GM23338 (cell line): ENCODE measurements at regions not wholly inside any gene's neighbourhood (a gene's known extent, or its start where the extent isn't known, plus 50 kb on each side); places are given as distances from the start of the nearest gene placed in this dataset.

Source experiments
- ATAC-seq: fragments of 200-7000 bp; cut with Tn5 transposase; 3 replicates; pipeline ENCODE4 v1.9.1; 2020
- DNase-seq: peaks from one replicate; pipeline ENCODE4 v3.0.0-alpha.2; 2015; ENCODE audit warnings: low spot score
- H2AFZ ChIP-seq: fragments of 200-600 bp; sonication (generic); 2 replicates; pipeline ENCODE4 v1.8.0; 2016; ENCODE audit warnings: antibody characterized with exemption, mild to moderate bottlenecking, moderate library complexity
- H3F3A ChIP-seq: fragments of 200-600 bp; sonication (generic); replicated peaks from 2 replicates; pipeline ENCODE4 v1.8.0; 2017; ENCODE audit warnings: antibody characterized with exemption, mixed run types, low read depth
- H3K27ac ChIP-seq: fragments of 200-600 bp; sonication (generic); 2 replicates; pipeline ENCODE4 v1.6.1; 2016; ENCODE audit warnings: low read depth
- H3K27me3 ChIP-seq: fragments of 200-600 bp; sonication (generic); 2 replicates; pipeline ENCODE4 v1.8.0; 2016; ENCODE audit warnings: mild to moderate bottlenecking, mixed run types, moderate library complexity; ENCODE audit not compliant: insufficient read depth
- H3K36me3 ChIP-seq: fragments of 200-600 bp; sonication (generic); 2 replicates; pipeline ENCODE4 v1.8.0; 2016; ENCODE audit warnings: mild to moderate bottlenecking; ENCODE audit not compliant: insufficient read depth
- H3K4me1 ChIP-seq: fragments of 200-600 bp; sonication (generic); 2 replicates; pipeline ENCODE4 v1.8.0; 2016; ENCODE audit warnings: mild to moderate bottlenecking, moderate library complexity; ENCODE audit not compliant: insufficient read depth
- H3K4me2 ChIP-seq: fragments of 200-600 bp; sonication (generic); 2 replicates; pipeline ENCODE4 v1.7.1; 2017; ENCODE audit warnings: mixed run types
- H3K4me3 ChIP-seq: fragments of 200-600 bp; sonication (generic); 2 replicates; pipeline ENCODE4 v1.6.1; 2016; ENCODE audit warnings: mixed run types
- H3K79me2 ChIP-seq: fragments of 200-600 bp; sonication (generic); replicated peaks from 2 replicates; pipeline ENCODE4 v1.8.0; 2017; ENCODE audit warnings: mild to moderate bottlenecking; ENCODE audit not compliant: insufficient read depth
- H3K9me2 ChIP-seq: fragments of 200-600 bp; sonication (generic); 2 replicates; pipeline ENCODE4 v1.8.0; 2017; ENCODE audit not compliant: insufficient read depth
- H4K20me1 ChIP-seq: fragments of 200-600 bp; sonication (generic); replicated peaks from 2 replicates; pipeline ENCODE4 v1.8.0; 2017; ENCODE audit warnings: mild to moderate bottlenecking; ENCODE audit not compliant: insufficient read depth
- H3K27ac Mint-ChIP-seq: 2 replicates; pipeline ENCODE4 v1.8.0; 2020; ENCODE audit warnings: inconsistent platforms, mild to moderate bottlenecking, moderate library complexity, mixed read lengths
- H3K27me3 Mint-ChIP-seq: 3 replicates; pipeline ENCODE4 v1.8.0; 2022; ENCODE audit warnings: low read depth, mild to moderate bottlenecking, moderate library complexity, mixed read lengths, inconsistent platforms; ENCODE audit not compliant: insufficient read depth, poor library complexity
- H3K36me3 Mint-ChIP-seq: 3 replicates; pipeline ENCODE4 v1.8.0; 2021; ENCODE audit warnings: low read depth, mild to moderate bottlenecking, inconsistent platforms, moderate library complexity, mixed read lengths
- H3K4me1 Mint-ChIP-seq: 3 replicates; pipeline ENCODE4 v1.8.0; 2020; ENCODE audit warnings: mild to moderate bottlenecking, inconsistent platforms, mixed read lengths
- H3K4me3 Mint-ChIP-seq: 3 replicates; pipeline ENCODE4 v1.8.0; 2021; ENCODE audit warnings: moderate library complexity, mild to moderate bottlenecking, inconsistent platforms, mixed read lengths
- H3K9me3 Mint-ChIP-seq: 3 replicates; pipeline ENCODE4 v1.8.0; 2020; ENCODE audit warnings: moderate library complexity, mild to moderate bottlenecking, inconsistent platforms, mixed read lengths
- EZH2 ChIP-seq: fragments of 200-600 bp; sonication (generic); IDR thresholded peaks from one replicate; pipeline ENCODE4 v1.8.0; 2017; ENCODE audit warnings: antibody characterized with exemption, mild to moderate bottlenecking, low read depth; ENCODE audit not compliant: unreplicated experiment
- NANOG ChIP-seq: IDR thresholded peaks from 2 replicates; pipeline ENCODE4 v1.6.1; 2016; ENCODE audit warnings: antibody characterized with exemption, borderline replicate concordance
- POLR2AphosphoS5 ChIP-seq: IDR thresholded peaks from 2 replicates; pipeline ENCODE4 v1.6.1; 2016; ENCODE audit warnings: antibody characterized with exemption, low read depth
- STAT1 ChIP-seq: IDR thresholded peaks from one replicate; pipeline ENCODE4 v1.6.1; 2016; ENCODE audit warnings: antibody characterized with exemption; ENCODE audit not compliant: unreplicated experiment
- ZNF114 ChIP-seq: fragments of 250-450 bp; sonication (Bioruptor Pico); IDR thresholded peaks from 2 replicates; pipeline ENCODE4 v1.5.0; 2020; ENCODE audit warnings: mild to moderate bottlenecking, moderate library complexity
- TF ChIP-seq, protein P1 (sequence below): IDR thresholded peaks from 2 replicates; pipeline ENCODE4 v1.6.1; 2016; ENCODE audit warnings: antibody characterized with exemption
- TF ChIP-seq, protein P2 (sequence below), 2 experiments: fragments of 200-600 bp in 1 of 2; sonication (generic) in 1 of 2; conservative IDR thresholded peaks; 2 replicates each; pipeline versions ENCODE4 v1.5.1 to v1.6.1; 2016 to 2017; ENCODE audit warnings: antibody characterized with exemption in 2 of 2, low read depth in 2 of 2, mild to moderate bottlenecking in 2 of 2, moderate library complexity in 1 of 2
- TF ChIP-seq, protein P3 (sequence below): fragments of 250-450 bp; sonication (Bioruptor Pico); IDR thresholded peaks from 2 replicates; pipeline ENCODE4 v1.5.0; 2020; ENCODE audit warnings: mild to moderate bottlenecking, moderate library complexity

DNA sequence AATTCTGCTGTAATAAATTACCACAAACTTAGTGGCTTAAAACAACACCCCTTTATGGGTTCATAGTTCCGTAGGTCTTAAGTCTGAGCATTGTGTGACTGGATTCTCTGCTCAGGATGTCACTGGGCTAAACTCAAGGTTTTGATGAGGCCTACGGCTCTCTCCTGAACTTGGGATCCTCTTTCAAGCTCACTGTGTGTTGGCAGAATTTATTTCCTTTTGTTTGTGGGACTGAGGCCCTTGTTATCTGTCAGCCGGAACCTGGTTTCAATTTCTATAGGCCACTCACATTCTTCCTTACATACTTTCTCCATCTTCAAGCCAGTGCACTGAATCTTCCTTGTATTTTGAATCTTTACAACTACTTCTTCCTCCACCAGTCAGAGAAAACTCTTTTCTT is 290.2 kb downstream of the AKAIN1 start:
- Histone ChIP-seq H3K4me2 (no peak overlapping the region), H3K36me3 (no peaks in the 10 kb centered on the region), H3K4me3 (no peak overlapping the region), H3K27me3 (no peaks in the 10 kb centered on the region), H3K9me2 (no peaks in the 10 kb centered on the region), H4K20me1 (no peaks in the 10 kb centered on the region), H2AFZ (peak overlapping the region; percentile 57; the same call in 1 of the 2 replicates), H3K79me2 (no peaks in the 10 kb centered on the region), H3K4me1 (peaks cover 5% of the 10 kb centered on the region; the same call in 1 of the 2 replicates), H3K27ac (no peak overlapping the region), H3F3A (no peaks in the 10 kb centered on the region)
- peak; percentile 14 for DNase-seq
- H3K4me3 Mint-ChIP-seq = no peak overlapping the region
- no peak overlapping the region for H3K27ac Mint-ChIP-seq
- H3K4me1 Mint-ChIP-seq = peaks cover 4% of the 10 kb centered on the region
- no peaks in the 10 kb centered on the region for H3K9me3 Mint-ChIP-seq
- peaks cover 1% of the 10 kb centered on the region for H3K27me3 Mint-ChIP-seq
- H3K36me3 Mint-ChIP-seq = no peaks in the 10 kb centered on the region
- TF ChIP-seq, protein P1, sequence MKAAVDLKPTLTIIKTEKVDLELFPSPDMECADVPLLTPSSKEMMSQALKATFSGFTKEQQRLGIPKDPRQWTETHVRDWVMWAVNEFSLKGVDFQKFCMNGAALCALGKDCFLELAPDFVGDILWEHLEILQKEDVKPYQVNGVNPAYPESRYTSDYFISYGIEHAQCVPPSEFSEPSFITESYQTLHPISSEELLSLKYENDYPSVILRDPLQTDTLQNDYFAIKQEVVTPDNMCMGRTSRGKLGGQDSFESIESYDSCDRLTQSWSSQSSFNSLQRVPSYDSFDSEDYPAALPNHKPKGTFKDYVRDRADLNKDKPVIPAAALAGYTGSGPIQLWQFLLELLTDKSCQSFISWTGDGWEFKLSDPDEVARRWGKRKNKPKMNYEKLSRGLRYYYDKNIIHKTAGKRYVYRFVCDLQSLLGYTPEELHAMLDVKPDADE = no peak
- TF ChIP-seq, protein P2, sequence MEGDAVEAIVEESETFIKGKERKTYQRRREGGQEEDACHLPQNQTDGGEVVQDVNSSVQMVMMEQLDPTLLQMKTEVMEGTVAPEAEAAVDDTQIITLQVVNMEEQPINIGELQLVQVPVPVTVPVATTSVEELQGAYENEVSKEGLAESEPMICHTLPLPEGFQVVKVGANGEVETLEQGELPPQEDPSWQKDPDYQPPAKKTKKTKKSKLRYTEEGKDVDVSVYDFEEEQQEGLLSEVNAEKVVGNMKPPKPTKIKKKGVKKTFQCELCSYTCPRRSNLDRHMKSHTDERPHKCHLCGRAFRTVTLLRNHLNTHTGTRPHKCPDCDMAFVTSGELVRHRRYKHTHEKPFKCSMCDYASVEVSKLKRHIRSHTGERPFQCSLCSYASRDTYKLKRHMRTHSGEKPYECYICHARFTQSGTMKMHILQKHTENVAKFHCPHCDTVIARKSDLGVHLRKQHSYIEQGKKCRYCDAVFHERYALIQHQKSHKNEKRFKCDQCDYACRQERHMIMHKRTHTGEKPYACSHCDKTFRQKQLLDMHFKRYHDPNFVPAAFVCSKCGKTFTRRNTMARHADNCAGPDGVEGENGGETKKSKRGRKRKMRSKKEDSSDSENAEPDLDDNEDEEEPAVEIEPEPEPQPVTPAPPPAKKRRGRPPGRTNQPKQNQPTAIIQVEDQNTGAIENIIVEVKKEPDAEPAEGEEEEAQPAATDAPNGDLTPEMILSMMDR (conservative IDR thresholded peaks at IDR 0.05; ENCODE audit: low read depth in 2 of 2) = no peak
- TF ChIP-seq NANOG (no peak), STAT1 (no peak), POLR2AphosphoS5 (no peak), ZNF114 (no peak), EZH2 (no peak)
- TF ChIP-seq, protein P3, sequence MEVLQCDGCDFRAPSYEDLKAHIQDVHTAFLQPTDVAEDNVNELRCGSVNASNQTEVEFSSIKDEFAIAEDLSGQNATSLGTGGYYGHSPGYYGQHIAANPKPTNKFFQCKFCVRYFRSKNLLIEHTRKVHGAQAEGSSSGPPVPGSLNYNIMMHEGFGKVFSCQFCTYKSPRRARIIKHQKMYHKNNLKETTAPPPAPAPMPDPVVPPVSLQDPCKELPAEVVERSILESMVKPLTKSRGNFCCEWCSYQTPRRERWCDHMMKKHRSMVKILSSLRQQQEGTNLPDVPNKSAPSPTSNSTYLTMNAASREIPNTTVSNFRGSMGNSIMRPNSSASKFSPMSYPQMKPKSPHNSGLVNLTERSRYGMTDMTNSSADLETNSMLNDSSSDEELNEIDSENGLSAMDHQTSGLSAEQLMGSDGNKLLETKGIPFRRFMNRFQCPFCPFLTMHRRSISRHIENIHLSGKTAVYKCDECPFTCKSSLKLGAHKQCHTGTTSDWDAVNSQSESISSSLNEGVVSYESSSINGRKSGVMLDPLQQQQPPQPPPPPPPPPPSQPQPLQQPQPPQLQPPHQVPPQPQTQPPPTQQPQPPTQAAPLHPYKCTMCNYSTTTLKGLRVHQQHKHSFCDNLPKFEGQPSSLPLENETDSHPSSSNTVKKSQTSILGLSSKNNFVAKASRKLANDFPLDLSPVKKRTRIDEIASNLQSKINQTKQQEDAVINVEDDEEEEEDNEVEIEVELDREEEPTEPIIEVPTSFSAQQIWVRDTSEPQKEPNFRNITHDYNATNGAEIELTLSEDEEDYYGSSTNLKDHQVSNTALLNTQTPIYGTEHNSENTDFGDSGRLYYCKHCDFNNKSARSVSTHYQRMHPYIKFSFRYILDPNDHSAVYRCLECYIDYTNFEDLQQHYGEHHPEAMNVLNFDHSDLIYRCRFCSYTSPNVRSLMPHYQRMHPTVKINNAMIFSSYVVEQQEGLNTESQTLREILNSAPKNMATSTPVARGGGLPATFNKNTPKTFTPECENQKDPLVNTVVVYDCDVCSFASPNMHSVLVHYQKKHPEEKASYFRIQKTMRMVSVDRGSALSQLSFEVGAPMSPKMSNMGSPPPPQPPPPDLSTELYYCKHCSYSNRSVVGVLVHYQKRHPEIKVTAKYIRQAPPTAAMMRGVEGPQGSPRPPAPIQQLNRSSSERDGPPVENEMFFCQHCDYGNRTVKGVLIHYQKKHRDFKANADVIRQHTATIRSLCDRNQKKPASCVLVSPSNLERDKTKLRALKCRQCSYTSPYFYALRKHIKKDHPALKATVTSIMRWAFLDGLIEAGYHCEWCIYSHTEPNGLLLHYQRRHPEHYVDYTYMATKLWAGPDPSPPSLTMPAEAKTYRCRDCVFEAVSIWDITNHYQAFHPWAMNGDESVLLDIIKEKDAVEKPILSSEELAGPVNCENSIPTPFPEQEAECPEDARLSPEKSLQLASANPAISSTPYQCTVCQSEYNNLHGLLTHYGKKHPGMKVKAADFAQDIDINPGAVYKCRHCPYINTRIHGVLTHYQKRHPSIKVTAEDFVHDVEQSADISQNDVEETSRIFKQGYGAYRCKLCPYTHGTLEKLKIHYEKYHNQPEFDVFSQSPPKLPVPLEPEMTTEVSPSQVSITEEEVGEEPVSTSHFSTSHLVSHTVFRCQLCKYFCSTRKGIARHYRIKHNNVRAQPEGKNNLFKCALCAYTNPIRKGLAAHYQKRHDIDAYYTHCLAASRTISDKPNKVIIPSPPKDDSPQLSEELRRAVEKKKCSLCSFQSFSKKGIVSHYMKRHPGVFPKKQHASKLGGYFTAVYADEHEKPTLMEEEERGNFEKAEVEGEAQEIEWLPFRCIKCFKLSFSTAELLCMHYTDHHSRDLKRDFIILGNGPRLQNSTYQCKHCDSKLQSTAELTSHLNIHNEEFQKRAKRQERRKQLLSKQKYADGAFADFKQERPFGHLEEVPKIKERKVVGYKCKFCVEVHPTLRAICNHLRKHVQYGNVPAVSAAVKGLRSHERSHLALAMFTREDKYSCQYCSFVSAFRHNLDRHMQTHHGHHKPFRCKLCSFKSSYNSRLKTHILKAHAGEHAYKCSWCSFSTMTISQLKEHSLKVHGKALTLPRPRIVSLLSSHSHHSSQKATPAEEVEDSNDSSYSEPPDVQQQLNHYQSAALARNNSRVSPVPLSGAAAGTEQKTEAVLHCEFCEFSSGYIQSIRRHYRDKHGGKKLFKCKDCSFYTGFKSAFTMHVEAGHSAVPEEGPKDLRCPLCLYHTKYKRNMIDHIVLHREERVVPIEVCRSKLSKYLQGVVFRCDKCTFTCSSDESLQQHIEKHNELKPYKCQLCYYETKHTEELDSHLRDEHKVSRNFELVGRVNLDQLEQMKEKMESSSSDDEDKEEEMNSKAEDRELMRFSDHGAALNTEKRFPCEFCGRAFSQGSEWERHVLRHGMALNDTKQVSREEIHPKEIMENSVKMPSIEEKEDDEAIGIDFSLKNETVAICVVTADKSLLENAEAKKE = no peak
- ATAC-seq = 0 out of 3 replicates have a peak, but pooled peaks have one; percentile 24
